ENCODE measurements at regions not wholly inside any gene's neighbourhood (a gene's known extent, or its start where the extent isn't known, plus 50 kb on each side); places are given as distances from the start of the nearest gene placed in this dataset.
A peak's percentile ranks its signal among the peaks of the same experiment; 100 is the strongest.

GRCh38 chr17:64786337-64786736, 124.2 kb upstream of the SMURF2 start:
- H3K27ac ChIP-seq (ENCODE audit: low read depth, low read length), result no peak overlapping the region
- no TSS peak for BruUV-seq (replicated peaks)

More at GRCh38 chr17:64786337-64786736, 124.2 kb upstream of the SMURF2 start:
- Histone ChIP-seq H3K9me3 (ENCODE audit: control insufficient read depth in 1 of 2, insufficient read depth in 1 of 2, low read depth in 1 of 2, low read length in 2 of 2) (no peaks in the 10 kb centered on the region), H4K20me1 (ENCODE audit: insufficient read depth) (no peaks in the 10 kb centered on the region), H3K4me1 (ENCODE audit: control insufficient read depth in 1 of 2, insufficient read depth in 2 of 2, low read length in 2 of 2) (peaks cover 7 to 23% of the 10 kb centered on the region in 2 experiments; a peak in 3 of 4 replicates), H2AFZ (ENCODE audit: low read depth, low read length, poor library complexity, severe bottlenecking) (no peak overlapping the region), H3K9ac (ENCODE audit: low read length) (no peak overlapping the region), H3K27me3 (ENCODE audit: insufficient read depth, low read length) (no peaks in the 10 kb centered on the region), H3K36me3 (ENCODE audit: control insufficient read depth in 1 of 2, insufficient read depth in 2 of 2, low read length in 2 of 2) (peaks cover 0 to 2% of the 10 kb centered on the region in 2 experiments; a peak in 2 of 4 replicates), H3K79me2 (ENCODE audit: insufficient read depth, low read length) (no peaks in the 10 kb centered on the region), H3K4me2 (ENCODE audit: low read length) (no peak overlapping the region), H3K9me2 (ENCODE audit: insufficient read depth) (no peaks in the 10 kb centered on the region), H3K4me3 (replicated peaks in 1 of 2; ENCODE audit: low read depth in 1 of 2, low read length in 2 of 2) (no peak overlapping the region)
- ChIA-PET CTCF (no interaction called here), RAD21 (ENCODE audit: low non-redundant PET in 1 of 2, low total read pairs in 2 of 2, uncharacterized antibody in 2 of 2, unreplicated experiment in 2 of 2) (no interaction called here), POLR2A (no interaction called here)
- TF ChIP-seq EZH2 (IDR thresholded peaks at IDR 0.05) (no peak), JUND (IDR thresholded peaks at IDR 0.05) (no peak), EGR1 (IDR thresholded peaks at IDR 0.05; ENCODE audit: low read depth) (no peak), CTCF (IDR thresholded peaks at IDR 0.05 in 2 of 3, conservative IDR thresholded peaks at IDR 0.05 in 1 of 3; ENCODE audit: borderline replicate concordance in 1 of 3, insufficient read depth in 1 of 3, low read depth in 2 of 3, low read length in 2 of 3) (no peak), POLR2A (IDR thresholded peaks at IDR 0.05; ENCODE audit: borderline replicate concordance, extremely low read depth, insufficient read depth, insufficient read length) (no peak), REST (IDR thresholded peaks at IDR 0.05; ENCODE audit: low read depth) (no peak), ATF3 (IDR thresholded peaks at IDR 0.05) (no peak)
- ATAC-seq, result peak; percentile 23
- no peak for DNase-seq (ENCODE audit: low read depth, low spot score)
- intact Hi-C loops (cut with micrococcal nuclease), result no loop called here

Data from HCT116 (cell line).